Erythroblast (primary cell): ENCODE measurements at regions not wholly inside any gene's neighbourhood (a gene's known extent, or its start where the extent isn't known, plus 50 kb on each side); places are given as distances from the start of the nearest gene placed in this dataset.

Source experiments
- GATA1 ChIP-seq: IDR thresholded peaks from 2 replicates; pipeline ENCODE4 v1.6.1; 2011; ENCODE audit warnings: low read depth, mild to moderate bottlenecking, control low read depth, low read length, moderate library complexity
- POLR2A ChIP-seq: IDR thresholded peaks from 2 replicates; pipeline ENCODE4 v1.6.1; 2011; ENCODE audit warnings: mild to moderate bottlenecking, low read length

DNA sequence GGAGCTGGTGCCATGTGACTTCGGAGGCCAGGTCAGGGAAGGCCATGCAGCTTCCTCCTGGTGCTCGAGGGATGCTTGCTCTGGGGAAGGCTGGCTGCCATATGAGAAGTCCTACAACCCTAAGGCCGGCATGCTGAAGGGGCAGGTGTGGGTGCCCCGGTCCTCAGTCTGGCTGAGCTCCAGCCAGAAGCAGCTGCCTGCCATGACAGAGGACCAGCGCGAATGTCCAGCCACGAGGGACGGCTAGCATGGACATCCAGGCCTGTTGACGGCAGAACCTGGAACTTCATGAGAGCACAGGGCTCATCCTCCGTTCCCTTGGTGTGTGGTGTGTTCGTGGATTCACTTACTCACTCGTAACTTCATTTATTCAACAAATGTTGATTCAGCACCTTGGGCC is 140.6 kb downstream of the IRF8 start:
- no peak for TF ChIP-seq POLR2A
- TF ChIP-seq GATA1 = no peak
